ENCODE measurements at regions not wholly inside any gene's neighbourhood (a gene's known extent, or its start where the extent isn't known, plus 50 kb on each side); places are given as distances from the start of the nearest gene placed in this dataset.
"Not testable (repeated sequence)": the region's sequence is repeated elsewhere in the genome, so short reads cannot be mapped to it uniquely, and the experiment has no call there.

DNA sequence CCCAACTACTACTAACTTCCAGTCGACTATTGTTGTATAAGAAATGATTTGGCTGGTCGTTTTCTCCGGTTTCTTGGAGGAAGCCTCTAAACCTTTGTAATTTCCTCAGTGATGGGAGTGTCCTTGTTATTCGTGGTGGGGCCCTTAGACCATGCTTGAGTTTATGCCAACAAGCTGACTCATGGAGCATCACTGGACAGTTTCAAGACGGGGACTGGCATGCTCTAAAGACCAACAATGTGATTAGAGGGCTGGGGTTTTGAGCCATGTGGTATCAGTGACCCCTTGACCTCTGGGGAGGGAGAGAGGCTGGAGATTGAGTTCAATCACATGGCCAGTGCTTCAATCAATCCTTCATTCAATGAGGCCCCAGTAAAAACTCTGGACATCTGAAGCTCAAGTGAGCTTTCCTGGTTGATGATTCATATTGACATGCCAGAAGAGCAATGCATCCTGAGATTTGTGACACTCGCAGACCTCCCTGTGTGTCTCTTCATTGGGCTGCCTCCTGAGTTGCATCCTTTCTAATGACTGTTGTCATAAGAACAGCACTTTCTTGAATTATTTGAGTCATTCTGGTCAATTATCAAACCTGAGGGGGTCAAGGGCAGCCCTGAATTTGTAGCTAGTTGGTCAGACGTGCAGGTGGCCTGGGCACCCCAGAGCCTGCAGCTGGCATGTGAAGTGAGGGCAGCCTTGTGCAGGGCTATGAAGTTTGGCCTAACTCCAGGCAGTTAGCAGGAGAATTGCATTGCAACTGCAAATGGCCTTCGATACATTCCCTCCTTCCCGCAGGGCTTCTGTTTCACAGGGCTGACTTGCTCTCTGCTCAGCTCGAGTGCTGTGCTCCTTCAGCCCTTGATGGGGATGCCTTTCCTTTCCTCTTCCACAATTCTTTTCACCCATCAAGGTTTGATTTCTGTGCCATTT lies 246.5 kb downstream of the FGF9 start:
- no peak for ATAC-seq

- ATAC-seq = not testable (repeated sequence)
Observed at GRCh38 chr13:21920802-21921201, 249.9 kb downstream of the FGF9 start.

DNA sequence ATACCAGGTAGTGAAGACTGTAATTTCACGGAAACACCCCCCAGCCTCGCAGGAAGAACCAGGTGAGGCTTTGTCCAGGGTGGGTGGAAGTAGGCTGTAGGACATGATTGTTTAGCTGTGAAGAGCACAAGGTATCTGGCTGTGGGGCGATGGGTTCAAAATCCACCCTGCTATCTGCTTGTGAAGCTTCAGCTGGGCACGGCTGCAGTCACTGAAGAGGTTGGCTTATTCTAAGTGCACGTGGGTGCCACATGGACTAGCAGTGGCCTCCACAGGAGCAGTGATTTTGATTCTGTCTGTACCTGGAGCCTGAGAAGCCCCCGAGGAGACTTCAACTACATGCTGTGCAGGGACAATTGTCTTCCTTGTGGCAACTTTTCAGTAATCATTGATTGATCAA lies 254.1 kb downstream of the FGF9 start:
- ATAC-seq = no peak

GRCh38 chr13:21925720-21926119 lies 254.8 kb downstream of the FGF9 start:
- no peak for ATAC-seq

- ATAC-seq = no peak
Observed at GRCh38 chr13:21929400-21929799, 258.5 kb downstream of the FGF9 start.

GRCh38 chr13:21930536-21930935 lies 259.7 kb downstream of the FGF9 start:
- ATAC-seq = no peak

GRCh38 chr13:21932578-21932977 lies 261.7 kb downstream of the FGF9 start:
- ATAC-seq = no peak

DNA sequence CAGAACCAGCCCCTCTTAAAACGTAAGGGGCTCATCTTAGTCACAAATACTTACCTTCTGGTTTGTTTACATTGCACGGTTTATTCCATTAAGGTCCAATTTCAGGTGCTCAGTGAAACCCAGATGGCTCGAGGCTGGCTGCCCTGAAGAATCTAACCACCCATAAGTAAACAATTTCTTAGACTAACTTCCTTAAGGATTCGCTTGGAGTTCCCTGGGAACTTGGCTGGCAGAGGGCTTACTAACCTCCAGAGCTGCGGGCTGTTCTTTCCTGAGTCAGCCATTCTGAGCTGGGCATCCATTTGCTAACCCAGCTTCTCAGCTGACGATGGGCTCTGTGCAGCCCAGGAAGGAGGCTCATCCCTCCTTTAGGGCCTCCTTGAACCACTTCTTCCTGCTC lies 262.1 kb downstream of the FGF9 start:
- no peak for ATAC-seq

DNA sequence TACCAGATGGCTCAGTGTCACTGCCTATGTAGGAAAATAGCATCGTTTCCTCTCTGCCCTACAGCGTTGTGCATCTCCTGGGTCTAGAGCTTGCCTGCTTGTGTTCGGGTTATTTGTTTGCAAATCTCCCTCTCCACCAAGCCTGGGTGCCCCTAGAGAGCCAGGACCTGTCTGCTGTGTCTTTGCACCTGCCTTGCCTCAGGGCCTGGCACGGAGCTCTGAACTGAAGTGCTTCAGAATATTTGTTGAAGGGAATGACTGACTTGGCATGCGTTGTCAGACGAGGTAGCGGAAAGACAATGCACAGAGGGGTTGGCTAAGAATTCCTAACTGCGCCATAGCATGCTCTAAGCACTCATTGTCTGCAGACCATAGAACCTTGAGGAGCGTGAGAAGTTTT lies 263.4 kb downstream of the FGF9 start:
- ATAC-seq = no peak

- ATAC-seq = no peak
Observed at GRCh38 chr13:21936674-21937073, 265.8 kb downstream of the FGF9 start.

DNA sequence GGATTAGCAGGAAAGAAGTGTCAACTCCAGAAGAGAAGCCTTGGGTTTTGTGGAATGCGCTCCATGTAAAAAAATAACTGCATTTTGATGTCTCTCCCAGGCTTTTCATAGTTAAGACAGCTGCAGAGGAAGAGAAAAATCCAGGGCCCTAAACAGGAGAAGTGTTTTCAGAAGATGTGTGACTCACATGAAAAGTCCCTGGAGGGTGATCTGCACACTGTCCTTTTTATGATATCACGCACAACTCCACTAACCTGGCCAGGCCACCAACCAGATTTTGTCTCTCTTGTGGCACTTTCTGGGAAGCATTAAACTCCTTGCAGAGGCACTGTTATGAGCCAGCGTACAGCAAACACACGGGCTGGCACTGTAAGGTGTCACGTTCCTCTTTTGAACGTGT lies 267.3 kb downstream of the FGF9 start:
- no peak for ATAC-seq

GRCh38 chr13:21938636-21939035 lies 267.8 kb downstream of the FGF9 start:
- ATAC-seq = no peak

DNA sequence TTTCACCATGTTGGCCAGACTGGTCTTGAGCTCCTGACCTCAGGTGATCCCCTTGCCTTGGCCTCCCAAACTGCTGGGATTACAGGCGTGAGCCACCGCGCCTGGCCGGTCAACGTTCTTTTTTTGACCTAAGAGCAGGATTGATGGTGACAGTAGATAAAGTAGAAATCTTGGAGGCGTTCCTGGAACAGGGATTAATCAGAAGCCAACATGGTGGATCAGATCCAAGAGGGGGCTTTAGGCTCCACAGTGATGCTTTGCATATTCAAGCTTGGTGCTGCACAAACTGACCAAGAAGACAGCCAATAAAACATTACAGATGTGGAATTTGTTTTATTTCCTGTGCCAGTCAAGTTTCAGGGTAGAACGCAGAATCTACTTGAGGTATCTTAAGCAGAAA lies 271.2 kb downstream of the FGF9 start:
- ATAC-seq = no peak

- no peak for ATAC-seq
Observed at GRCh38 chr13:21944610-21945009, 273.7 kb downstream of the FGF9 start.

DNA sequence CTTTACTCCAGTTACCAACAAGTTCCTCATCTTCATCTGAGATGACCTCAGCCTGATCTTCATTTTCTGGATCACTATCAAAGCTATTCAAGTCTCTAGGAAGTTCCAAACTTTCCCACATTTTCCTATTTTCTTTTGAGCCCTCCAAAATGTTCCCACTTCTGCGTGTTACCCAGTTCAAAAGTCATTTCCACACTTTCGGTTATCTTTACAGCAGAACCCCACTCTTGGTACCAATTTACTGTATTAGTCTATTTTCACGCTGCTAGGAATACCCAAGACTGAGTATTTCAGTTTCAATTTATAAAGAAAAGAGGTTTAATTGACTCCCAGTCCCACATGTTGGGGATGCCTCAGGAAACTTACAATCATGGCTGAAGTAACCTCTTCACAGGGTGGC lies 274.3 kb downstream of the FGF9 start:
- no peak for ATAC-seq

- no peak for ATAC-seq
Observed at GRCh38 chr13:21946964-21947363, 276.1 kb downstream of the FGF9 start.

GRCh38 chr13:21948769-21949474 lies 278.0 kb downstream of the FGF9 start:
- no peak for ATAC-seq

DNA sequence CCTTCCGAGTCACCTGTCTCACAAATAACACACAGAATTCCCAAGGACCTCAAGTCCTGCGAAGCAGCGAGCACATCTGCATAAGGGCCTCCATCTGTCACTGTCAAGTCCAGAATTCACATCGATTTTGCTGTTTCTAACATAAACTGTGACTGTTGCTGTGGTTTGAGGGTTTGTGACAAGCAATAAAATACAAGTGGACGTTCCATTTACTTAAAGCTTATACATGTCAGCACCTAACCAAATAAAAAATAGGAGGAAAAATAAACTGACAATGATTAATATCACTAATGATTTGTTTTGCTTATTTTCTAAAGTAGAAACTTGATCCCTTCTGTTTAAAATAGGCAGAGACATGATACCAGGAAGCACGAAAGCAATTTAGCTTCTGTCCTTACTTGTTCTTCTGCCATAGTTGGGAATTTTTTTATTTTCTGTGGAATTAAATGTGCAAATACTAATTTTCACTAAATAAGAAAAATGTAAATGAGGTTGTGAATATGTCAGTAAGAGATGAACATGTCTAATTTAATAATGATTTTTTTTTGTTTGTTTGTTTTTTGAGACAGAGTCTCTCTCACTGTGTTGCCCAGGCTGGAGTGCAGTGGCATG lies 279.1 kb downstream of the FGF9 start:
- no peak for ATAC-seq

- no peak for ATAC-seq
Observed at GRCh38 chr13:21956666-21957065, 285.8 kb downstream of the FGF9 start.

GRCh38 chr13:21957833-21958232 lies 287.0 kb downstream of the FGF9 start:
- ATAC-seq = no peak

DNA sequence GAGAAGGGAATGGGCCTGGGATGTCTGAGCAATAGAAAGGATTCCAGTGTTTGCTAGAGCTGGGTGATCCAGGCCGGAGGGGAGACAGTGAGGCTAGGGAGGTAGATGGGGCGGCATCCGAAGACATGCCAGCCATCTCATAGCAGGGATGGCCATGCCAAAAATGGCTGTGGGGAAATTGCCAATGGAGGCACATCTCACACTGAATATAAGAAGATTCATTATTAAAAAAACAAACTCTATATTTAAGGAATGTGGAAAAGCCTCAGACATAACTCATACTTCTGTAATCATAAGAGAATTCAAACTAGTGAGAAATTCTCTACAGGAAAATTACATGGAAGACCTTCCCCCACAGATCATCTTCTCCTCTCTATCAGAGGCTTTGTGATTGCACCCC lies 289.2 kb downstream of the FGF9 start:
- ATAC-seq = no peak

DNA sequence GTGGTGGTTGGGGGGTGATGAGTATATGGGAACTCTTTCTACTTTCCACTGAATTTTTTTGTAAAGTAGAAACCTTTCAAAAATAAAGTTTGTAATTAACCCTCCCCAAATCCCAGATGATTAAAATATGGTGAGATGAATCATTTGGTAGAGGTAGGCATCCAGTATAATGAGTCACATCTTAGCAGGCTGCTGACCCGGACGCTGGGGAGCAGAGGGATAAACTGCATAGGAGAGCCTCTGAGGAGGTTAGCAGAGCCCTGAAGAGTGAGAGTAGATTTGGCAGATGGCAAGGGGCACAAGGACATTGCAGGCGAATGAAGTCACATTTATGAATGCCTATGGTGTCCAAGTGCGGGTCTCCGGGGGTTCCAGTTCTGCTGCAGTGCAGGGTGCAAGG lies 293.8 kb downstream of the FGF9 start:
- no peak for ATAC-seq

DNA sequence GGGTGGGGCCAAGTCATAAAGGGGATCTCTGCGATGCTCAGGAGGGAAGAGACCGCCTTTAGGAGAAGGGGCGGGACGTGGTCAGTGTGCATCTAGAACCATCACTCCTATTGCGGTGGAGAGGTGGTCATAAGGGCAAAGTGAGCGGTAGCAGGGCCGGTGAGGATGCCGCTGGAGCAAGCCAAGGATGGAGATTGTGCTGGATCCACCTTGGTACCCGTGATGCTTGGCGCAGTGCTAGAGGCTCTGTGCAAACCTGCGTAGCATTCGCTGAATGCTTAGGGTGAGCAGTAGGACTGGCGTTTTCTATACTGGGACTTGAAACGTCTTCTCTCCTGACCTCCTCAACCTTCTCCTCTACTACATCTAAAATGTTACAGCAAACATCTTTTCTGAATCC lies 294.2 kb downstream of the FGF9 start:
- no peak for ATAC-seq

- no peak for ATAC-seq
Observed at GRCh38 chr13:21966014-21966413, 295.1 kb downstream of the FGF9 start.

Data from activated CD4-positive, CD25-positive, alpha-beta regulatory T cell treated with anti-CD3 and anti-CD28 coated beads, Interleukin-2, amount 50 U/mL, for 24 hours (primary cell).